ENCODE measurements at regions not wholly inside any gene's neighbourhood (a gene's known extent, or its start where the extent isn't known, plus 50 kb on each side); places are given as distances from the start of the nearest gene placed in this dataset.

- in situ Hi-C loops (cut with HindIII; ENCODE audit: extremely low pct_ligation_motif_present, low pct_unique_long_range_greater_than_20kb) = no loop called here
- Histone ChIP-seq H3K36me3 (replicated peaks in 1 of 2; ENCODE audit: control insufficient read depth in 1 of 2, insufficient read depth in 2 of 2, low read length in 2 of 2) (no peaks in the 10 kb centered on the region), H3K4me3 (replicated peaks in 1 of 3; ENCODE audit: insufficient read depth in 1 of 3, low read depth in 2 of 3, low read length in 3 of 3) (no peak overlapping the region), H4K20me1 (ENCODE audit: insufficient read depth, low read length) (no peaks in the 10 kb centered on the region), H3K27me3 (ENCODE audit: control insufficient read depth in 1 of 2, insufficient read depth in 2 of 2, low read length in 2 of 2) (no peaks in the 10 kb centered on the region), H2AFZ (ENCODE audit: low read length) (no peak overlapping the region), H3K27ac (ENCODE audit: extremely low read length, insufficient read depth, low read length) (peak overlapping the region; percentile 57), H3K4me2 (ENCODE audit: low read depth, low read length) (peak overlapping the region; percentile 54), H3K9me3 (ENCODE audit: low read length) (no peaks in the 10 kb centered on the region), H3K79me2 (ENCODE audit: insufficient read depth, low read length) (no peaks in the 10 kb centered on the region), H3K4me1 (ENCODE audit: insufficient read depth, low read length) (peaks cover 45% of the 10 kb centered on the region), H3K9ac (ENCODE audit: insufficient read depth, low read depth, low read length) (0 out of 2 replicates have a peak overlapping the region, but pooled peaks have one; percentile 0)
- peak; percentile 92 for DNase-seq (ENCODE audit: low spot score)
- intact Hi-C loops (cut with micrococcal nuclease; ENCODE audit: unreplicated experiment) = no loop called here
- POLR2A ChIA-PET = no interaction called here
- WGBS (ENCODE audit: low lambda C conversion rate) = 0% methylated on average over 5 of the region's 5 CpGs
- BruUV-seq (replicated peaks) = no TSS peak
- FAIRE-seq = peak; percentile 95
- peak; percentile 99 for ATAC-seq
- CTCF ChIA-PET (ENCODE audit: low intra/inter-chr PET ratio, low total read pairs) = no interaction called here
- TF ChIP-seq IRF1 (CRISPR knock-in tag; IDR thresholded peaks at IDR 0.05; ENCODE audit: low read depth) = no peak
- TF ChIP-seq ZNF597 (CRISPR knock-in tag; IDR thresholded peaks at IDR 0.05) = no peak
- no peak for TF ChIP-seq HNRNPH1 (optimal IDR thresholded peaks at IDR 0.05; ENCODE audit: low read depth, low read length)
- TF ChIP-seq ZNF317 (CRISPR knock-in tag; IDR thresholded peaks at IDR 0.05) = no peak
- 0 out of 2 replicates have a peak, but pooled peaks have one; percentile 51 for TF ChIP-seq KLF12 (CRISPR knock-in tag; IDR thresholded peaks at IDR 0.05; ENCODE audit: borderline replicate concordance)
- no peak for TF ChIP-seq RBM39 (IDR thresholded peaks at IDR 0.05; ENCODE audit: low read depth, low read length, poor library complexity, severe bottlenecking)
- peak; percentile 50; the same call in 1 of the 2 replicates for TF ChIP-seq ZNF331 (CRISPR knock-in tag; IDR thresholded peaks at IDR 0.05)
- no peak for TF ChIP-seq RCOR2 (CRISPR knock-in tag; IDR thresholded peaks at IDR 0.05)
- TF ChIP-seq ZNF572 (CRISPR knock-in tag; IDR thresholded peaks at IDR 0.05) = no peak
- no peak for TF ChIP-seq DBP (CRISPR knock-in tag; IDR thresholded peaks at IDR 0.05; ENCODE audit: not compliant biosample characterization)
- TF ChIP-seq UBTF (CRISPR knock-in tag; IDR thresholded peaks at IDR 0.05) = no peak
- TF ChIP-seq FOXP1 (IDR thresholded peaks at IDR 0.05) = no peak
- TF ChIP-seq FOXP1 (CRISPR knock-in tag; IDR thresholded peaks at IDR 0.05) = peak; percentile 77
- TF ChIP-seq BHLHE40 (IDR thresholded peaks at IDR 0.05; ENCODE audit: low read length) = no peak
- TF ChIP-seq RELA (CRISPR knock-in tag; IDR thresholded peaks at IDR 0.05) = no peak
- TF ChIP-seq, protein P1, sequence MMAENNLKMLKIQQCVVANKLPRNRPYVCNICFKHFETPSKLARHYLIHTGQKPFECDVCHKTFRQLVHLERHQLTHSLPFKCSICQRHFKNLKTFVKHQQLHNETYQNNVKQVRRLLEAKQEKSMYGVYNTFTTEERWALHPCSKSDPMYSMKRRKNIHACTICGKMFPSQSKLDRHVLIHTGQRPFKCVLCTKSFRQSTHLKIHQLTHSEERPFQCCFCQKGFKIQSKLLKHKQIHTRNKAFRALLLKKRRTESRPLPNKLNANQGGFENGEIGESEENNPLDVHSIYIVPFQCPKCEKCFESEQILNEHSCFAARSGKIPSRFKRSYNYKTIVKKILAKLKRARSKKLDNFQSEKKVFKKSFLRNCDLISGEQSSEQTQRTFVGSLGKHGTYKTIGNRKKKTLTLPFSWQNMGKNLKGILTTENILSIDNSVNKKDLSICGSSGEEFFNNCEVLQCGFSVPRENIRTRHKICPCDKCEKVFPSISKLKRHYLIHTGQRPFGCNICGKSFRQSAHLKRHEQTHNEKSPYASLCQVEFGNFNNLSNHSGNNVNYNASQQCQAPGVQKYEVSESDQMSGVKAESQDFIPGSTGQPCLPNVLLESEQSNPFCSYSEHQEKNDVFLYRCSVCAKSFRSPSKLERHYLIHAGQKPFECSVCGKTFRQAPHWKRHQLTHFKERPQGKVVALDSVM (CRISPR knock-in tag; IDR thresholded peaks at IDR 0.05) = no peak
- TF ChIP-seq IRX3 (CRISPR knock-in tag; IDR thresholded peaks at IDR 0.05; ENCODE audit: borderline replicate concordance, low read depth) = no peak
- no peak for TF ChIP-seq DMAP1 (CRISPR knock-in tag; IDR thresholded peaks at IDR 0.05)
- no peak for TF ChIP-seq FLYWCH1 (CRISPR knock-in tag; IDR thresholded peaks at IDR 0.05)
Measured at GRCh38 chr7:17408245-17408903, 109.9 kb downstream of the AHR start.

Measured in HepG2 (cell line).